M059J (cell line): ENCODE measurements at regions not wholly inside any gene's neighbourhood (a gene's known extent, or its start where the extent isn't known, plus 50 kb on each side); places are given as distances from the start of the nearest gene placed in this dataset.
"Not testable (repeated sequence)": the region's sequence is repeated elsewhere in the genome, so short reads cannot be mapped to it uniquely, and the experiment has no call there.

Source experiments
- DNase-seq: peaks from one replicate; pipeline ENCODE4 v3.0.0-alpha.2; 2012; ENCODE audit warnings: low read depth

GRCh38 chr13:80742033-80742432, 401.1 kb upstream of the SPRY2 start:
- no peak for DNase-seq

GRCh38 chr13:80740071-80740470, 399.1 kb upstream of the SPRY2 start:
- no peak for DNase-seq

- no peak for DNase-seq
These were observed 396.6 kb upstream of the SPRY2 start for GRCh38 chr13:80737513-80737912.

GRCh38 chr13:80727321-80727975, 386.5 kb upstream of the SPRY2 start:
- no peak for DNase-seq

GRCh38 chr13:80726868-80727267, 385.9 kb upstream of the SPRY2 start:
- no peak for DNase-seq

GRCh38 chr13:80721689-80722088, 380.8 kb upstream of the SPRY2 start:
- no peak for DNase-seq

- no peak for DNase-seq
These were observed 378.0 kb upstream of the SPRY2 start for GRCh38 chr13:80718970-80719369.

- no peak for DNase-seq
These were observed 376.9 kb upstream of the SPRY2 start for GRCh38 chr13:80717776-80718175.

- DNase-seq = no peak
These were observed 375.7 kb upstream of the SPRY2 start for GRCh38 chr13:80716610-80717081.

GRCh38 chr13:80712026-80712425, 371.1 kb upstream of the SPRY2 start:
- DNase-seq = no peak

GRCh38 chr13:80708791-80709190, 367.9 kb upstream of the SPRY2 start:
- DNase-seq = no peak

- no peak for DNase-seq
These were observed 366.4 kb upstream of the SPRY2 start for GRCh38 chr13:80707000-80707983.

GRCh38 chr13:80706164-80706471, 365.2 kb upstream of the SPRY2 start:
- no peak for DNase-seq

- no peak for DNase-seq
These were observed 364.6 kb upstream of the SPRY2 start for GRCh38 chr13:80705371-80706163.

GRCh38 chr13:80704369-80704768, 363.4 kb upstream of the SPRY2 start:
- no peak for DNase-seq

GRCh38 chr13:80695841-80696240, 354.9 kb upstream of the SPRY2 start:
- DNase-seq = no peak

GRCh38 chr13:80691814-80692213, 350.9 kb upstream of the SPRY2 start:
- DNase-seq = not testable (repeated sequence)

- DNase-seq = no peak
These were observed 349.3 kb upstream of the SPRY2 start for GRCh38 chr13:80690208-80690607.

GRCh38 chr13:80688593-80688992, 347.7 kb upstream of the SPRY2 start:
- DNase-seq = no peak

GRCh38 chr13:80685942-80686341, 345.0 kb upstream of the SPRY2 start:
- DNase-seq = no peak

GRCh38 chr13:80684217-80684991, 343.5 kb upstream of the SPRY2 start:
- no peak for DNase-seq
